Small intestine (tissue), 7 donors: ENCODE measurements at regions not wholly inside any gene's neighbourhood (a gene's known extent, or its start where the extent isn't known, plus 50 kb on each side); places are given as distances from the start of the nearest gene placed in this dataset.

ENCODE experiments used
- DNase-seq, 2 donors: peaks; one replicate each; pipeline versions ENCODE4 v3.0.0 to v3.0.0-alpha.2; 2013
- FAIRE-seq: peaks from 2 replicates; lab custom pipeline; 2012; peaks lifted over from hg19 to GRCh38; lab: Jason Lieb, UNC
- H3K27ac ChIP-seq, 3 donors: one replicate each; pipeline ENCODE4 v1.5.1; 2013; ENCODE audit warnings: low read length in 2 of 3, mild to moderate bottlenecking in 2 of 3, control low read depth in 1 of 3, inconsistent platforms in 1 of 3, low read depth in 1 of 3, moderate library complexity in 1 of 3
- H3K27me3 ChIP-seq, 3 donors: one replicate each; pipeline ENCODE4 v1.6.1; 2013; ENCODE audit warnings: low read length in 3 of 3, inconsistent platforms in 1 of 3; ENCODE audit not compliant: control insufficient read depth in 3 of 3, insufficient read depth in 3 of 3
- H3K36me3 ChIP-seq, 3 donors: one replicate each; pipeline ENCODE4 v1.6.1; 2013; ENCODE audit warnings: low read length in 3 of 3, inconsistent platforms in 1 of 3, low read depth in 1 of 3, mild to moderate bottlenecking in 1 of 3, moderate library complexity in 1 of 3; ENCODE audit not compliant: control insufficient read depth in 3 of 3, insufficient read depth in 2 of 3
- H3K4me1 ChIP-seq, 3 donors: one replicate each; pipeline ENCODE4 v1.6.1; 2013; ENCODE audit warnings: low read length in 2 of 3, inconsistent platforms in 1 of 3, low read depth in 1 of 3, mild to moderate bottlenecking in 1 of 3, moderate library complexity in 1 of 3; ENCODE audit not compliant: control insufficient read depth in 3 of 3, insufficient read depth in 2 of 3
- H3K4me3 ChIP-seq, 3 donors: one replicate each; pipeline ENCODE4 v1.5.1; 2013; ENCODE audit warnings: low read length in 3 of 3, control low read depth in 1 of 3, inconsistent platforms in 1 of 3, low read depth in 1 of 3, mild to moderate bottlenecking in 1 of 3, moderate library complexity in 1 of 3
- H3K9me3 ChIP-seq, 2 donors: one replicate each; pipeline ENCODE4 v1.6.1; 2013; ENCODE audit warnings: low read depth in 1 of 2, low read length in 1 of 2; ENCODE audit not compliant: control insufficient read depth in 2 of 2, insufficient read depth in 1 of 2
- WGBS, 3 donors: extraction: QIAGEN DNeasy Blood & Tissue Kit; methylation state at CpG; one replicate each; pipeline ENCODE4 v1.1.7; 2013; 5-methylcytosine and 5-hydroxymethylcytosine counted together
- donor health status: healthy with polysubstance abuse.
- donor health status: control.
- donor health status: control.
- donor health status: Bipolar disorder and iron deficiency.
- donor health status: healthy.

DNA sequence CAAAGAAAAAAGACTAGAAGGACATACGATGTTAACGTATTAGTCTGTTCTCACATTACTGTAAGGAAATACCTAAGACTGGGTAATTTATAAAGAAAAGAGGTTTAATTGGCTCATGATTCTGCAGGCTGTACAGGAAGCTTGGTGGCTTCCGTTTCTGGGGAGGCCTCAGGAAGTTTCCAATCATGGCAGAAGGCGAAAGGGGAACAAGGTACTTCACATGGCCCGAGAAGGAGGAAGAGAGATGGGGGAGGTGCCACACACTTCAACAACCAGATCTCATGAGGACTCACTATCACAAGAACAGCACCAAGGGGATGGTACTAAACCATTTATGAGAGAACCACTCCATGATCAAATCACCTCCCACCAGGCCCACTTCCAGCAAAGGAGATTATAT lies 110.1 kb downstream of the CARTPT start:
- H3K27me3 ChIP-seq, result no peaks in the 10 kb centered on the region
- no peak overlapping the region for H3K4me3 ChIP-seq
- no peaks in the 10 kb centered on the region for H3K36me3 ChIP-seq
- FAIRE-seq, result no peak
- WGBS, 3 donors, result 75 to 93% (median 75%) methylated on average over 5 of the region's 5 CpGs
- no peak for DNase-seq
- H3K27ac ChIP-seq, result no peak overlapping the region
- no peaks in the 10 kb centered on the region for H3K4me1 ChIP-seq
- H3K9me3 ChIP-seq, result peaks cover 2 to 22% of the 10 kb centered on the region in 2 donors

DNA sequence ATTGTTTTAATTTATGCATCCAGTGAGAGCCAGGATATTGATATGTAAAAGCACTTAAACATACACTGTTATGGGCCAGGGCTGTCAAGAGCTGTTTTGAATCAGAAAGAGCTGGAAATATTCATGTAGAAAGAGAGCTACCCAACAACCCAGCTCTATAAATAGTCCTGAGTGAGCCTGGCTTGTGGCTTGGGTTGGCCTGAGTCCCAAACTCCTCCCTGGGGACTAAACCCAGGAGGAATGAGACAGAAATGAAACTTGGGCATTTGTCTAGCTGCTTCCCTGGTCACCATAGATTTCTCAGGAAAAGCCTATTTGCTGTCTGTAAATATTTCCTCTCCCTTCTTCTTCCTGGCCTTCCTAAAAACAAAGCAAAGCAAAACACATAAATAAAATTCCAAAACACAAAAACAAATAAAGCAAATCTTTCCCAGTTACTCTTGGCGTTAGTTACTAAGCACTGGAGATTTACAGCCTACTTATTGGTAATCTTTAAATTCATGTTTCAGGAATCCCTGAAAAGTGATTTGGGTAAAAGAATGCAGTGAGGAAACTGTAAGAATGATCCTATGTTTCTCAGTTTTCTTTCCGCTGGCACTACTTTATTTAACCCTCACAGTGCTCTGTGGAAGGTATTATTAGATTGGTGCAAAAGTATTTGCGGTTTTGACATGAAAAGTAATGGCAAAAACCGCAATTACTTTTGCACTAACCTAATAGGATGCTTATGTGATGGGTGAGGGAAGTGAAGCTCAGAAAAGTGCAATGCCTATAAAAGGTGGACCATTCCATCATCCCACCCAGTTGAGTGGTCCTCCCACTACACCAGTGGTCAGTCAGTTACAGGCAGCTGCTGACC lies 111.8 kb downstream of the CARTPT start:
- Histone ChIP-seq H3K27ac (peak overlapping the region in 1 of 3 donors; percentile 22), H3K27me3 (no peaks in the 10 kb centered on the region), H3K36me3 (no peaks in the 10 kb centered on the region), H3K9me3 (peaks cover 2 to 15% of the 10 kb centered on the region in 2 donors), H3K4me1 (no peaks in the 10 kb centered on the region), H3K4me3 (no peak overlapping the region)
- FAIRE-seq (no peak), DNase-seq (peak in 1 of 2 donors; percentile 21)
- WGBS, 3 donors, result 63 to 80% (median 72%) methylated on average over 4 of the region's 4 CpGs

DNA sequence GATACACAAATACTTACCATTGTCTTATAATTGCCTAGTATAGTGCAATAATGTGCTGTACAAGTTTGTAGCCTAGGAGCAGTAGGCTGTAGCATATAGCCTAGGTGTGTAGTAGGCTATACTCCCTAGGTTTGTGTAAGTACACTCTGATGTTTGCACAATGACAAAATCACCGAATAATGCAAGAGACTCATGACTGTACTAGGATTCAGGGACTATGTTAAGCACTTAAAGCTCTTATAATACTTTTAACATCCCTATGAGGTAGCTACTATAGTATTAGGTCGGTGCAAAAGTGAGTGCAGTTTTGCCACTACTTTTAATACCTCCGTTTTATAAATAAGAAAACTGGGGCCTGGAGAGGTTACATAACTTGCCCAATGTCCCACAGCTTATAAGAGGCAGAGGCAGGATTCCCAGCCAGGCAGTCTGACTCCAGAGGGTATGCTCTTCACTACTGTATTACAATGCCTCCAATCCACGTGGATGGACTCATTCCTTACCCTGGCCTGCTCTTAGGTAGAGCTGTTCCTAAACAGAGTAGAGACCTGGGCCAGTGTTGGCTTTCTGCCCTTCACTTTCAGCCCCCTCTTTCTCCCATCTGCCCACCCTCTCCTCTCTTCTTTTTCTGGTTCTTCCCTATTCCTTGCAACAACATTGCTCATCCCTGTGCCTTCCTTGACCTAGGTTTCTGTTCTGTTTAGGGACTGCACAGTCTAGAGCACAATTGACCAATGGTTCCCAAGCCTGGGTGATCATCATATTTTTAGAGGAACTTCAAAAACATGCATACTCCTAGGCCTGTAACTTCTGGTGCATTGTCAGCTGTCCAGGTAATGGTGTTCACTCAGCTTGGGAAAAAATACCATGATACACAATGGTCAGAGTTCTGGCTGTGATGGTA lies 114.0 kb downstream of the CARTPT start:
- WGBS, 3 donors, result 65 to 78% (median 76%) methylated on average over 4 of the region's 4 CpGs
- FAIRE-seq, result no peak
- Histone ChIP-seq H3K27ac (no peak overlapping the region), H3K4me3 (no peak overlapping the region), H3K9me3 (peaks cover 0 to 2% of the 10 kb centered on the region in 2 donors), H3K4me1 (no peaks in the 10 kb centered on the region), H3K27me3 (no peaks in the 10 kb centered on the region), H3K36me3 (no peaks in the 10 kb centered on the region)
- DNase-seq, result no peak

DNA sequence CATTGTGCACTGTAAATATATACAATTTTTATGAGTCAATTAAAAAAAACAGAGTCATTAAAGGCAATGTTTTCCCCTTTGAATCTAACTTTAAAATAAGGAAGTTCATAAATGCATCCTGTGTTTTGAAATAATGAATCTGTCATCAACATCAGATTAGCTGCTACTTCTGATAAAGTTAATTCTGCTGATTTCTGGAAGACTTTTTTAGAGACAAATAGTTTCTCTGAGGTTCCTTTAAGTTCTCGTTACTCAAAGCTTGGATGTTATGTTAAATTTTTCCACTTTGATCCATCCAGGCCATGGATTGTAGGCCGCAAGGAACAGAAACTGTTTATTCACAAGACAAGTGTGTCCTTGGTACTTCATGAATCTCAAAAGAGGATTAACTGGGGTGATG lies 115.5 kb downstream of the CARTPT start:
- FAIRE-seq, result no peak
- no peak overlapping the region for H3K27ac ChIP-seq
- H3K4me3 ChIP-seq, result no peak overlapping the region
- H3K27me3 ChIP-seq, result peaks cover 0 to 3% (median 0%) of the 10 kb centered on the region in 3 donors
- H3K4me1 ChIP-seq, result no peaks in the 10 kb centered on the region
- H3K9me3 ChIP-seq, result no peaks in the 10 kb centered on the region
- whole genome bisulfite sequencing, 3 donors, result 64 to 87% (median 72%) methylated on average over 2 of the region's 2 CpGs
- no peak for DNase-seq
- no peaks in the 10 kb centered on the region for H3K36me3 ChIP-seq

DNA sequence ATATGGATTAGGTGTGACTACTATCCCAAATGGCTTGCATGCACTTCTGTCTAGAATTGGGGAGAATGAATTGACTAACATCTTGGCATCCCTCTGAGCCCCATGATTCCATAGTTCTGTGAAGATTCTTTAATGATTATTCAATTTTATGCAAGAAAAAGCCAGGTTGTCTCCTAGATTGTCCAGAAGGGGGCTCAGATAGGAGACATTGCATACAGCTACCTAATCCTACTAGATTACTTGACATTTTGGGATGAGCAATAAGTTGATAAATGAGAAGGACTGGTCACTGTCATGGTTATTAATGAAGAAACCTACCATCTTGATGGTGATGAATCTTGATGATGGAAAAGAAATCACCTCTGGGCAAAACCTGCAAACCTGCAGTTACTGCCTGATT lies 117.0 kb downstream of the CARTPT start:
- no peak overlapping the region for H3K4me3 ChIP-seq
- no peaks in the 10 kb centered on the region for H3K4me1 ChIP-seq
- H3K9me3 ChIP-seq, result no peaks in the 10 kb centered on the region
- DNase-seq, result no peak
- no peak for FAIRE-seq
- no peaks in the 10 kb centered on the region for H3K36me3 ChIP-seq
- H3K27me3 ChIP-seq, result peaks cover 0 to 3% (median 0%) of the 10 kb centered on the region in 3 donors
- H3K27ac ChIP-seq, result no peak overlapping the region

DNA sequence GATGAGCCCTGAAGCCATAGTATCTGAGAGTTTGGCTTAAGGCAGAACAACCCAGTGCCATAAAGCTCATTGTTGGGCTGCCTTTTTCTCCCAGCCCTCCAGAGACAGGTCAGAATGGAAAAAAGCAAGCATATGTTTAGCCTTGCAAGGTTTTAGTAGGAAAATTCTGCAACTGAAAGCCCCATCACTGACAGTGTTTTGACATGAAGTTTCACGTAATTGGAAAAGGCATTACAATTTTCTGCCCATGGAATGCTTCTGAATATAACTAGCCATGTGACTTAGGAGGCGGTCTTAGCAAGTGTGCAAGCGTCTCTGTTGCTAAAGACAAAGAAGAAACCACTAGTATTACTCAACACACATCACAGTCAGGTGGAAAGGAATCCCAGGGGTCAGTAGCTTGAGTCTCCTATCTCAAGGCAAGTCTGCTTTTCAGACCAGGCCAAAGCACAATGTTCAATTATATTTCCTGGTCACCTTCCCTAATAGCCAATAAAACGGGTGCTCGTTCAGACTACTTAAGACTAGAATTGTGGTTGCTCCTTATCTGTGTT lies 117.6 kb downstream of the CARTPT start:
- peaks cover 0 to 7% (median 0%) of the 10 kb centered on the region in 3 donors for H3K27me3 ChIP-seq
- no peak for FAIRE-seq
- H3K4me3 ChIP-seq, result no peak overlapping the region
- H3K9me3 ChIP-seq, result no peaks in the 10 kb centered on the region
- H3K27ac ChIP-seq, result no peak overlapping the region
- H3K4me1 ChIP-seq, result no peaks in the 10 kb centered on the region
- no peaks in the 10 kb centered on the region for H3K36me3 ChIP-seq
- DNase-seq, result peak in 1 of 2 donors; percentile 14
- 57 to 77% (median 68%) methylated on average over 5 of the region's 5 CpGs for WGBS, 3 donors

DNA sequence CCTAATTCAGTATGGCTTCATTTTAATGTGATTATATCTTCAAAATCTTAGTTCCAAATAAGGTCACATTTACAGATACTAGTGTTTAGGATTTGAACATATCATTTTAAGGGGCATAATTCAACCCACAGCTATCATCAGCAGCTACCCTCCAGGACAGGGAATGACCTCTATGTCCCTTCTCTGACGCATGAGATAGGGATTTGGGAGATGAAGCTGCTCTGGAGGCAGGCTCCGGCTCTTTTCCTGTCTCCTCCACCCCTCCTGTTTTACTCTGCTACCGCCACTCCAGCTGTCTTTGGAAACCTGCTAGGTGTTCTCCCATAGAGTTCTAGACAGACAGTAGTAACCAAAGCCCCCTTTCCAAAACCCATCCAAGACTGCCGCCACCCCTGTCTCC lies 119.2 kb downstream of the CARTPT start:
- FAIRE-seq (no peak), DNase-seq (no peak)
- Histone ChIP-seq H3K36me3 (no peaks in the 10 kb centered on the region), H3K9me3 (no peaks in the 10 kb centered on the region), H3K4me1 (no peaks in the 10 kb centered on the region), H3K27me3 (peaks cover 0 to 9% (median 0%) of the 10 kb centered on the region in 3 donors), H3K27ac (no peak overlapping the region), H3K4me3 (no peak overlapping the region)
- 84 to 88% (median 84%) methylated on average over 4 of the region's 4 CpGs for WGBS, 3 donors
